Lower leg skin (tissue), 3 donors: ENCODE measurements at regions not wholly inside any gene's neighbourhood (a gene's known extent, or its start where the extent isn't known, plus 50 kb on each side); places are given as distances from the start of the nearest gene placed in this dataset.

Experiments
- CTCF ChIP-seq, 3 donors: fragments of 450-650 bp; IDR thresholded peaks; one replicate each; pipeline ENCODE4 v1.5.1; 2016; ENCODE audit warnings: antibody characterized with exemption in 3 of 3, mild to moderate bottlenecking in 3 of 3, moderate library complexity in 2 of 3
- POLR2A ChIP-seq, 2 donors: fragments of 450-650 bp; IDR thresholded peaks; one replicate each; pipeline ENCODE4 v1.6.1; 2016 to 2017; ENCODE audit warnings: antibody characterized with exemption in 2 of 2, mild to moderate bottlenecking in 1 of 2, moderate library complexity in 1 of 2

- TF ChIP-seq CTCF (IDR thresholded peaks at IDR 0.05) = no peak
- TF ChIP-seq POLR2A (IDR thresholded peaks at IDR 0.05) = no peak
Measured at GRCh38 chr19:30671367-30671619, 299.1 kb downstream of the ZNF536 start.
